Gastrocnemius medialis (tissue), 4 donors: ENCODE measurements at regions not wholly inside any gene's neighbourhood (a gene's known extent, or its start where the extent isn't known, plus 50 kb on each side); places are given as distances from the start of the nearest gene placed in this dataset.

ENCODE experiments used
- ATAC-seq, 2 donors: fragments of 150-250 bp; one replicate each; pipeline ENCODE4 v1.9.1; 2016
- DNase-seq, 2 donors: peaks; one replicate each; pipeline ENCODE4 v3.0.0-alpha.2; 2019
- H3K27ac ChIP-seq, 4 donors: fragments of 200-600 bp; sonication (generic); 1 replicate in 1 of 4; 2 replicates in 3 of 4; pipeline ENCODE4 v1.5.1; 2016 to 2018; ENCODE audit warnings: mild to moderate bottlenecking in 2 of 4, moderate library complexity in 1 of 4
- H3K27me3 ChIP-seq, 3 donors: fragments of 200-600 bp; sonication (generic) in 2 of 3; 1 replicate in 1 of 3; 2 replicates in 2 of 3; pipeline versions ENCODE4 v1.5.1 to v1.6.0; 2016 to 2019; ENCODE audit warnings: mild to moderate bottlenecking in 1 of 3, moderate library complexity in 1 of 3
- H3K36me3 ChIP-seq, 2 donors: fragments of 200-600 bp; sonication (generic) in 1 of 2; one replicate each; pipeline ENCODE4 v1.5.1; 2017 to 2018
- H3K4me1 ChIP-seq, 2 donors: fragments of 200-600 bp; sonication (generic) in 1 of 2; one replicate each; pipeline ENCODE4 v1.5.1; 2016 to 2017; ENCODE audit warnings: mild to moderate bottlenecking in 2 of 2
- H3K4me3 ChIP-seq, 4 donors: fragments of 200-600 bp; sonication (generic) in 3 of 4; 1 replicate in 1 of 4; 2 replicates in 3 of 4; pipeline ENCODE4 v1.5.1; 2016 to 2019; ENCODE audit warnings: mild to moderate bottlenecking in 2 of 4
- H3K9me3 ChIP-seq, 3 donors: fragments of 200-600 bp; sonication (generic) in 2 of 3; 1 replicate in 1 of 3; 2 replicates in 2 of 3; pipeline ENCODE4 v1.5.1; 2016 to 2019
- POLR2A ChIP-seq, 2 donors: fragments of 450-650 bp; IDR thresholded peaks; one replicate each; pipeline ENCODE4 v1.6.1; 2017; ENCODE audit warnings: antibody characterized with exemption in 2 of 2, mild to moderate bottlenecking in 2 of 2, moderate library complexity in 2 of 2
- in situ Hi-C, 4 donors: fragments of 200-750 bp; cut with MboI; loops; one replicate each; pipeline versions ENCODE4 v1.15.0 to v1.8.0; 2017; ENCODE audit warnings: low sequenced_read_pairs in 4 of 4
- intact Hi-C: fragments of 100-400 bp; cut with DNase I; formaldehyde crosslinking; loops from one replicate; pipeline ENCODE4 v1.15.1; 2023; ENCODE audit warnings: low total_unique reads
- TF ChIP-seq, protein P1 (sequence below), 5 experiments: fragments of 450-650 bp in 3 of 5; fragments of 200-600 bp in 2 of 5; sonication (generic) in 2 of 5; IDR thresholded peaks in 4 of 5; conservative IDR thresholded peaks in 1 of 5; 1 replicate in 4 of 5; 2 replicates in 1 of 5; pipeline ENCODE4 v1.5.1; 2016 to 2019; ENCODE audit warnings: antibody characterized with exemption in 5 of 5, mild to moderate bottlenecking in 3 of 5, moderate library complexity in 3 of 5

DNA sequence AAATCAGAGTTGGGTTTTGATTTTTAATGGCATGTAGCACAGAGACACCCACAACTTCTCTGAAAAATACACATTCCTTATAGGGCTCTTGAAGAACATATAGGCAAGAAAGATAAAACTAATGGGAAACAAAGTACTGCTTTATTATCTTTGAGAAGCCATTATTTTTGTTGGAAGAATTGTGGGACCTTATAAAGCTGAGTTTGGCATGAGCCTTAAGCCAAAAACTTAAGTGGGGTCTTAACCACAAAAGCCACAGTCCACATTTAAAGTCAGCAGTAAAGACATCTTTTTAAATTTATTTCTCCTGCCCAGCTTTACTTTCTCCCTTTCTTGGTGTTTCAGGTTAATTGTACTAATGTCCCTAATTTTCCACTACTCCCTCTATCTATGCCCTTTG, 1297.3 kb downstream of the C4orf33 start:
- H3K9me3 ChIP-seq: no peaks in the 10 kb centered on the region
- DNase-seq: no peak
- no peaks in the 10 kb centered on the region for H3K27me3 ChIP-seq
- H3K4me3 ChIP-seq: no peak overlapping the region
- no peaks in the 10 kb centered on the region for H3K36me3 ChIP-seq
- H3K27ac ChIP-seq: no peak overlapping the region
- no peaks in the 10 kb centered on the region for H3K4me1 ChIP-seq
- in situ Hi-C loops: no loop called here
- no peak for TF ChIP-seq POLR2A (IDR thresholded peaks at IDR 0.05)
- TF ChIP-seq, protein P1, sequence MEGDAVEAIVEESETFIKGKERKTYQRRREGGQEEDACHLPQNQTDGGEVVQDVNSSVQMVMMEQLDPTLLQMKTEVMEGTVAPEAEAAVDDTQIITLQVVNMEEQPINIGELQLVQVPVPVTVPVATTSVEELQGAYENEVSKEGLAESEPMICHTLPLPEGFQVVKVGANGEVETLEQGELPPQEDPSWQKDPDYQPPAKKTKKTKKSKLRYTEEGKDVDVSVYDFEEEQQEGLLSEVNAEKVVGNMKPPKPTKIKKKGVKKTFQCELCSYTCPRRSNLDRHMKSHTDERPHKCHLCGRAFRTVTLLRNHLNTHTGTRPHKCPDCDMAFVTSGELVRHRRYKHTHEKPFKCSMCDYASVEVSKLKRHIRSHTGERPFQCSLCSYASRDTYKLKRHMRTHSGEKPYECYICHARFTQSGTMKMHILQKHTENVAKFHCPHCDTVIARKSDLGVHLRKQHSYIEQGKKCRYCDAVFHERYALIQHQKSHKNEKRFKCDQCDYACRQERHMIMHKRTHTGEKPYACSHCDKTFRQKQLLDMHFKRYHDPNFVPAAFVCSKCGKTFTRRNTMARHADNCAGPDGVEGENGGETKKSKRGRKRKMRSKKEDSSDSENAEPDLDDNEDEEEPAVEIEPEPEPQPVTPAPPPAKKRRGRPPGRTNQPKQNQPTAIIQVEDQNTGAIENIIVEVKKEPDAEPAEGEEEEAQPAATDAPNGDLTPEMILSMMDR (IDR thresholded peaks at IDR 0.05 in 4 of 5, conservative IDR thresholded peaks at IDR 0.05 in 1 of 5): no peak
- no peak for ATAC-seq
- intact Hi-C loops: no loop called here

DNA sequence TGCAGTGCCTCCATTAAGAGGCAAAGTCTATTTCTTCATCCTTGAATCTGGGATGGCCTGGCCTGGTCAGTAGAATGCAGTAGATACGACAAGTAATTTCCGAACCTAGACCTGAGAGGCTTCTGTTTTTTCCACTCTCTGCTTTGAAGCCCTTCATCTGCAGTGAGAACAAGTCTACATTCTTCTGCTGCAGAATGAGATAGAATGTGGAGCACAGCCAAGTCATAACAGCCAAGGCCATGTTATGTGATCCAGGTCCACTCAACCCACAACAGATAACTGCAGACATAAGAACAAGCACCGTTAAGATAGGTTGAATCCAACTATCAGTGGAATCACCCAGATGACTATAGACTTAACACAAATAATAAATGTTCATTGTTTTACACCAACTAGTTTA, 1297.7 kb downstream of the C4orf33 start:
- DNase-seq (no peak), ATAC-seq (no peak)
- Histone ChIP-seq H3K27ac (no peak overlapping the region), H3K4me1 (no peaks in the 10 kb centered on the region), H3K9me3 (no peaks in the 10 kb centered on the region), H3K36me3 (no peaks in the 10 kb centered on the region), H3K27me3 (no peaks in the 10 kb centered on the region), H3K4me3 (no peak overlapping the region)
- in situ Hi-C loops: no loop called here
- intact Hi-C loops: no loop called here
- TF ChIP-seq, protein P1 (IDR thresholded peaks at IDR 0.05 in 4 of 5, conservative IDR thresholded peaks at IDR 0.05 in 1 of 5): no peak
- no peak for TF ChIP-seq POLR2A (IDR thresholded peaks at IDR 0.05)

DNA sequence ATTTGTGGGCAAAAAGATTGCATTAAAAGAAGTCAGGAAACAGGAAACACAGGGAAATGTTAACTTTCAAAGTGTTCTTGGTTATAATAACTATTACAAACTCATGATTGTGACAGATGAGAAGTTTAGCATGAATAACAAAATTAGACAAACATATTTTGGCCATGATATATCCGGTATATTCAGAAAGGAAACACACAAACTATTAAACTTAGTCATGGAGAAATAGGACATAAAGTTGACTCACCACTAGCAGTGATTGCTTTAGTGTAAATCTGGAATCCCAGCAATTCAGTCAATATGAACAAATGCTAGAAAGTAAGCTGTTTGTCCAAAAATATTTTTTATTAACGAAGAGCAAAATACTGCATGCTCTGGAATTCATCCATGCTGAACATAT, 1299.9 kb downstream of the C4orf33 start:
- Histone ChIP-seq H3K27ac (no peak overlapping the region), H3K4me3 (no peak overlapping the region), H3K4me1 (no peaks in the 10 kb centered on the region), H3K36me3 (no peaks in the 10 kb centered on the region), H3K27me3 (no peaks in the 10 kb centered on the region), H3K9me3 (no peaks in the 10 kb centered on the region)
- intact Hi-C loops: no loop called here
- DNase-seq: no peak
- in situ Hi-C loops: no loop called here
- ATAC-seq: no peak
- TF ChIP-seq POLR2A (IDR thresholded peaks at IDR 0.05): no peak
- TF ChIP-seq, protein P1 (IDR thresholded peaks at IDR 0.05 in 4 of 5, conservative IDR thresholded peaks at IDR 0.05 in 1 of 5): no peak

DNA sequence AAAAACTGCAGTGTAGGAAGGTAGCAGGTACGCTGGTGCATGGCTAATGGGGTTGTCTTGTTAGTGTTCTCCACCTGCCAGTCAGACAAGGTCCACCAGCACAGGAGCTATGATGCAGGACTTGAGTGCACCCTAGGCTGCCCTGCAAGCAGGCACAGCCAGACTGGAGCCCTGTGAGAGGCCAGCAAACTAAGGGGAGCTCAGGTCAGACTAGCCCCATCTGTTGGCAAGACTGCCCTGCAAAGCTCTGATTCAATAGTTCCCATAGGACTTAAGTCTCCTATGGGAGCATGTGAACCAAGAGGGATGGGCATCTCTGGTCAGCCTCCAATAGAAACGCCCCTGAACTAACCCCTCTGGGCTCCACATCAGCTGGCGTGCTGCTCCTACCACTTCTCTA, 1307.3 kb downstream of the C4orf33 start:
- Histone ChIP-seq H3K4me3 (no peak overlapping the region), H3K27ac (no peak overlapping the region), H3K4me1 (no peaks in the 10 kb centered on the region), H3K27me3 (no peaks in the 10 kb centered on the region), H3K9me3 (no peaks in the 10 kb centered on the region), H3K36me3 (no peaks in the 10 kb centered on the region)
- in situ Hi-C loops (no loop called here), intact Hi-C loops (no loop called here)
- no peak for TF ChIP-seq POLR2A (IDR thresholded peaks at IDR 0.05)
- TF ChIP-seq, protein P1 (IDR thresholded peaks at IDR 0.05 in 4 of 5, conservative IDR thresholded peaks at IDR 0.05 in 1 of 5): no peak
- DNase-seq (no peak), ATAC-seq (no peak)

DNA sequence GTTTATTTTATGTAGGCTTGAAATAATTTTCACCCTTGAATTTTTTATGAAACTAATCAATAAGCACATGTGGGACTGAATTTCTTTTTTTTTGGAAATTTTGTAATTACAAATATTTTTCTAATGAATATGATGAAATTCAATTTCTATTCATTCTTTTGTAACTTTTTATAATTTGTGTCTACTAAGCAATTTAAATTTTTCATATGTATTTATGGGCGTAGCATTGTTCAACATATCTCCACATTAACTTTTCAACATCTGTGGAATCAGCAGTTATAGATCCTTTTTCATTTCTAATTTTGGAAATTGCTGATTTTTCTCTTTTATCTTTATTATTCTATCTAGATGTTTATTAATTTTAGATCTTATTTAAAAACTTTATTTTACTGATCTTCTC, 1320.3 kb downstream of the C4orf33 start:
- Histone ChIP-seq H3K27me3 (no peaks in the 10 kb centered on the region), H3K4me3 (no peak overlapping the region), H3K4me1 (no peaks in the 10 kb centered on the region), H3K27ac (no peak overlapping the region), H3K36me3 (no peaks in the 10 kb centered on the region), H3K9me3 (no peaks in the 10 kb centered on the region)
- no peak for DNase-seq
- intact Hi-C loops: no loop called here
- TF ChIP-seq, protein P1 (IDR thresholded peaks at IDR 0.05 in 4 of 5, conservative IDR thresholded peaks at IDR 0.05 in 1 of 5): no peak
- no peak for TF ChIP-seq POLR2A (IDR thresholded peaks at IDR 0.05)
- ATAC-seq: no peak
- in situ Hi-C loops: no loop called here
